Neural progenitor cell (in vitro differentiated cells): ENCODE measurements at regions not wholly inside any gene's neighbourhood (a gene's known extent, or its start where the extent isn't known, plus 50 kb on each side); places are given as distances from the start of the nearest gene placed in this dataset.

Experiments
- DNase-seq: peaks from one replicate; pipeline ENCODE4 v3.0.0-alpha.2; 2016; ENCODE audit warnings: low spot score
- H2AFZ ChIP-seq: fragments of 200-600 bp; sonication (generic); replicated peaks from 2 replicates; pipeline ENCODE4 v1.6.1; 2016; ENCODE audit warnings: antibody characterized with exemption
- H3F3A ChIP-seq: fragments of 200-600 bp; sonication (generic); 2 replicates; pipeline ENCODE4 v1.6.1; 2016; ENCODE audit warnings: antibody characterized with exemption, low read depth
- H3K27ac ChIP-seq: fragments of 200-600 bp; sonication (generic); 2 replicates; pipeline ENCODE4 v1.5.1; 2016; ENCODE audit warnings: mild to moderate bottlenecking
- H3K27me3 ChIP-seq: fragments of 200-600 bp; sonication (generic); 2 replicates; pipeline ENCODE4 v1.6.1; 2016; ENCODE audit warnings: mild to moderate bottlenecking, moderate library complexity
- H3K36me3 ChIP-seq: fragments of 200-600 bp; sonication (generic); 2 replicates; pipeline ENCODE4 v1.5.1; 2016
- H3K4me1 ChIP-seq: fragments of 200-600 bp; sonication (generic); 2 replicates; pipeline ENCODE4 v1.6.1; 2016; ENCODE audit warnings: mixed run types
- H3K4me2 ChIP-seq: fragments of 200-600 bp; sonication (generic); 2 replicates; pipeline ENCODE4 v1.6.1; 2016
- H3K4me3 ChIP-seq: fragments of 200-600 bp; sonication (generic); 2 replicates; pipeline ENCODE4 v1.5.1; 2016
- H3K79me2 ChIP-seq: fragments of 200-600 bp; sonication (generic); 2 replicates; pipeline ENCODE4 v1.6.1; 2016; ENCODE audit warnings: low read depth
- H3K9ac ChIP-seq: fragments of 200-600 bp; sonication (generic); 2 replicates; pipeline ENCODE4 v1.6.1; 2016
- H3K9me3 ChIP-seq: fragments of 200-600 bp; sonication (generic); 2 replicates; pipeline ENCODE4 v1.5.1; 2016; ENCODE audit warnings: low read depth
- H4K20me1 ChIP-seq: fragments of 200-600 bp; sonication (generic); 2 replicates; pipeline ENCODE4 v1.6.1; 2016; ENCODE audit warnings: low read depth
- H3K27ac Mint-ChIP-seq: 3 replicates; pipeline ENCODE4 v1.8.0; 2021; ENCODE audit warnings: mixed read lengths
- H3K27me3 Mint-ChIP-seq: 2 replicates; pipeline ENCODE4 v1.8.0; 2022; ENCODE audit warnings: low read depth, mild to moderate bottlenecking, inconsistent platforms, moderate library complexity, mixed read lengths; ENCODE audit not compliant: insufficient read depth
- H3K36me3 Mint-ChIP-seq: 3 replicates; pipeline ENCODE4 v1.8.0; 2021; ENCODE audit warnings: mixed read lengths
- H3K4me1 Mint-ChIP-seq: 3 replicates; pipeline ENCODE4 v1.8.0; 2021; ENCODE audit warnings: mixed read lengths
- H3K4me3 Mint-ChIP-seq: 3 replicates; pipeline ENCODE4 v1.8.0; 2021; ENCODE audit warnings: mild to moderate bottlenecking, moderate library complexity, mixed read lengths
- H3K9me3 Mint-ChIP-seq: 3 replicates; pipeline ENCODE4 v1.8.0; 2020; ENCODE audit warnings: mixed read lengths
- EZH2 ChIP-seq: fragments of 200-600 bp; sonication (generic); IDR thresholded peaks from 2 replicates; pipeline ENCODE4 v1.6.1; 2017; ENCODE audit warnings: antibody characterized with exemption, mild to moderate bottlenecking, moderate library complexity
- EZH2phosphoT487 ChIP-seq: fragments of 200-600 bp; sonication (generic); IDR thresholded peaks from 2 replicates; pipeline ENCODE4 v1.6.1; 2017; ENCODE audit warnings: antibody characterized with exemption
- TF ChIP-seq, protein P1 (sequence below): fragments of 200-600 bp; sonication (generic); IDR thresholded peaks from 2 replicates; pipeline ENCODE4 v1.5.1; 2017; ENCODE audit warnings: antibody characterized with exemption, mild to moderate bottlenecking

DNA sequence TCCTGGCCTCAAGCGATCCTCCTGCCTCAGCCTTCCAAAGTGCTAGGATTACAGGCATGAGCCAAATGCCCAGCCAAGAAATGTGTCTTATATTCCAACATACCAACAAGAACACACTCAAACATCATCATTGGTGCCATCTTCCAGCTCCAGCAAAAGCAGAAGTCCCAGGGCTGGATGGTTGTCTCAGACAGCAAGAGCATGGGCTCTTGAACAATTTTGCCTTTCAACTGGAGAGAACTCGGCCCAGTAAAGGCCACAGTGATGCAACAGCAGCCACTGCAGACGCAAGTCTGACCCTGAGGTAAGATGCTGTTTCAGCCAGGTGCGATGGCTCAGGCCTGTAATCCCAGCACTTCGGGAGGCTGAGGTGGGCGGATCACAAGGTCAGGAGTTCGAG lies 52.8 kb upstream of the NFE2L3 start:
- no peak for DNase-seq
- H3K79me2 ChIP-seq = no peaks in the 10 kb centered on the region
- H3K9me3 ChIP-seq = no peaks in the 10 kb centered on the region
- no peak overlapping the region for H2AFZ ChIP-seq
- Mint-ChIP-seq H3K9me3 (no peaks in the 10 kb centered on the region), H3K27me3 (peaks cover 12% of the 10 kb centered on the region), H3K27ac (peak overlapping the region; percentile 86), H3K4me3 (no peak overlapping the region), H3K4me1 (peaks cover 31% of the 10 kb centered on the region), H3K36me3 (no peaks in the 10 kb centered on the region)
- H3K4me1 ChIP-seq = peaks cover 24% of the 10 kb centered on the region
- no peaks in the 10 kb centered on the region for H4K20me1 ChIP-seq
- H3K9ac ChIP-seq = no peak overlapping the region
- no peak overlapping the region for H3K4me3 ChIP-seq
- no peak overlapping the region for H3K27ac ChIP-seq
- H3K27me3 ChIP-seq = no peaks in the 10 kb centered on the region
- no peak for TF ChIP-seq EZH2phosphoT487
- no peak for TF ChIP-seq EZH2
- TF ChIP-seq, protein P1, sequence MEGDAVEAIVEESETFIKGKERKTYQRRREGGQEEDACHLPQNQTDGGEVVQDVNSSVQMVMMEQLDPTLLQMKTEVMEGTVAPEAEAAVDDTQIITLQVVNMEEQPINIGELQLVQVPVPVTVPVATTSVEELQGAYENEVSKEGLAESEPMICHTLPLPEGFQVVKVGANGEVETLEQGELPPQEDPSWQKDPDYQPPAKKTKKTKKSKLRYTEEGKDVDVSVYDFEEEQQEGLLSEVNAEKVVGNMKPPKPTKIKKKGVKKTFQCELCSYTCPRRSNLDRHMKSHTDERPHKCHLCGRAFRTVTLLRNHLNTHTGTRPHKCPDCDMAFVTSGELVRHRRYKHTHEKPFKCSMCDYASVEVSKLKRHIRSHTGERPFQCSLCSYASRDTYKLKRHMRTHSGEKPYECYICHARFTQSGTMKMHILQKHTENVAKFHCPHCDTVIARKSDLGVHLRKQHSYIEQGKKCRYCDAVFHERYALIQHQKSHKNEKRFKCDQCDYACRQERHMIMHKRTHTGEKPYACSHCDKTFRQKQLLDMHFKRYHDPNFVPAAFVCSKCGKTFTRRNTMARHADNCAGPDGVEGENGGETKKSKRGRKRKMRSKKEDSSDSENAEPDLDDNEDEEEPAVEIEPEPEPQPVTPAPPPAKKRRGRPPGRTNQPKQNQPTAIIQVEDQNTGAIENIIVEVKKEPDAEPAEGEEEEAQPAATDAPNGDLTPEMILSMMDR = no peak
- no peaks in the 10 kb centered on the region for H3K36me3 ChIP-seq
- H3K4me2 ChIP-seq = no peak overlapping the region
- peaks cover 39% of the 10 kb centered on the region for H3F3A ChIP-seq

DNA sequence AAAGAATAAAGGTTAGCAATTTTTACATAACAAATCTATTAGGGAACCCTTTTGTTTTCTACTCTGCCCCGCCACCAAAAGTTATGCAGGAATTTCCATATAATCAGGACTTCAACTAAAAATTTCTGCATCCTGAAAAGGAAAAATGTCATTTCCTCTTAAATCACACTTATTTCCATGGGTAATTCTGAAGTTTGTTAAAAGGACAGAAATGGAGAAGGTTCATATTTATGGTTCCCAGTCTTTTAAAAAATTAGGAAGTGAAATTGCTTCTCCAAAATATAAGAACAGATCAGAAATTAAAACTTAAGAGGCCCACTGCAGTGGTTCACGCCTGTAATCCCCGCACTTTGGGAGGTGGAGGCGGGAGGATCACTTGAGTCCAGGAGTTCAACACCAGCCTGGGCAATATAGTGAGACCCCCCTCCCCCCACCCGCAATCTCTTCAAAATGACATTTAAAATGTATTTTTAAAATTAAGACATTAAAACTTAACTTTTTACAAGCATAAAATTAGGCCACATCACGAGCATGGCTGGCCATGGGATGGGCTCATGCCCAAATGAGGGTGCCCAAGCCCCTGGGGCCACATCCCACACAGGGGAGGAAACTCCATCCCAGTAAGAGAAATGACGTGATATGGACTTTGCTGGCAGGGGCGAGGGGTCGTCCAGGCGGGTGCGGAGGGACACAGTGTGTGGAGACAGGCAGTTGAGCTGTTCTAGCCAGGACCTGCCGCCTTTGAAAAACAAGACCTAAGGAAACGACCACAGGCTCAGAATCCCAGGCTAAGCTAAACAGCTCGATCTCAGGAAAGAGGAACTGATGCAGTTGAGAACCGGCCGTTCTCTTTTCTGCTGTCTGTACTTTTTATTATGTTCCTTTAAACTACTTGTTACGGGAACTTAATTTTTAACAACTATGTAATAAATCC lies 51.3 kb upstream of the NFE2L3 start:
- Histone ChIP-seq H3K4me3 (peak overlapping the region; percentile 32), H2AFZ (peak overlapping the region; percentile 32), H3K9me3 (no peaks in the 10 kb centered on the region), H3K36me3 (no peaks in the 10 kb centered on the region), H4K20me1 (no peaks in the 10 kb centered on the region), H3K4me2 (peak overlapping the region; percentile 69), H3K27ac (peak overlapping the region; percentile 84), H3F3A (peaks cover 39% of the 10 kb centered on the region), H3K27me3 (no peaks in the 10 kb centered on the region), H3K79me2 (no peaks in the 10 kb centered on the region), H3K9ac (no peak overlapping the region), H3K4me1 (peaks cover 26% of the 10 kb centered on the region)
- H3K9me3 Mint-ChIP-seq = no peaks in the 10 kb centered on the region
- peaks cover 1% of the 10 kb centered on the region for H3K36me3 Mint-ChIP-seq
- peak overlapping the region; percentile 99 for H3K27ac Mint-ChIP-seq
- H3K4me3 Mint-ChIP-seq = peak overlapping the region; percentile 79
- peaks cover 11% of the 10 kb centered on the region for H3K27me3 Mint-ChIP-seq
- peaks cover 32% of the 10 kb centered on the region for H3K4me1 Mint-ChIP-seq
- peak; percentile 42 for DNase-seq
- TF ChIP-seq, protein P1 = no peak
- TF ChIP-seq EZH2phosphoT487 (no peak), EZH2 (no peak)

DNA sequence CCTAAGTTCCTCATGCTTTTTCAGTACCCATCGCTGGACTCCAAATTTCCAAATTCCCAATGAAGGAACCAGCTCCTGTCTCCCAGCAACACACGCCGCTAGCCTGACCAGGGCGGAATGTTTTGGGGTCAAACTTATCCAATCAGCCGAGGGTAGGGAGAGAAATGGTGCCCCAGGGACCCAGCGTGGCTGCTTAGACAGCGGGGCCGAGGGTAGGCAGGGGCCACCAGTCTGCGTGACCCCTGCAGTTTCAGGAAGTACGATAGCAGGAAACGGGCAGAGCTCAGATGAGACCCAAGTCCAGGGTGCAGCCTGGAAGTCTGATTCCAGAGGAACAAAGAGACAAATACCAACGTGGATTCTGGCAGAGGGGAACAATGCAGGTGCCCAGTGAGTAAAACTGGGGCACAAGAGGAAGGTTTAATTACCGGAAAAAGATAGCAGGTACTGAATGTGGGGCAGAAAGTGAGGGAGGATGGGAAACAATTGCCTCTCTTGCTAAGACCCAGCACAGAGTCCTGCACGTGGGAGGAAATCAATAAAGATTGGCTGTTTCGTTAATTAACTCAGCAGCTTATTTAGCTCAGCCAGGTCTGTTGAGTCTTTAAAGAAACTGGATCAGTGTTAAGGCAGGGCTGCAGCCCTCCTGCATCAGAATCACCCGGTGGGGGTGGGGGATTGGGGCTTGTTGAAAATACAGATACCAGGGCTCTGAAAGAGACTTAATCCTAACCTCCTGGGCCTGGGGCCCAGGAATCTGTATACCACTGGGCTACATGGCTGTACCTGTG lies 50.4 kb upstream of the NFE2L3 start:
- Histone ChIP-seq H2AFZ (peak overlapping the region; percentile 32), H3K4me3 (peak overlapping the region; percentile 32), H3K4me1 (peaks cover 26% of the 10 kb centered on the region), H3K79me2 (no peaks in the 10 kb centered on the region), H3K27me3 (no peaks in the 10 kb centered on the region), H3K9me3 (no peaks in the 10 kb centered on the region), H3K27ac (peak overlapping the region; percentile 84), H3K9ac (no peak overlapping the region), H4K20me1 (no peaks in the 10 kb centered on the region), H3F3A (peaks cover 39% of the 10 kb centered on the region), H3K4me2 (peak overlapping the region; percentile 69), H3K36me3 (no peaks in the 10 kb centered on the region)
- peak overlapping the region; percentile 79 for H3K4me3 Mint-ChIP-seq
- no peaks in the 10 kb centered on the region for H3K9me3 Mint-ChIP-seq
- H3K27me3 Mint-ChIP-seq = peaks cover 7% of the 10 kb centered on the region
- H3K36me3 Mint-ChIP-seq = peaks cover 1% of the 10 kb centered on the region
- peak; percentile 86 for DNase-seq
- peak overlapping the region; percentile 99 for H3K27ac Mint-ChIP-seq
- H3K4me1 Mint-ChIP-seq = peaks cover 30% of the 10 kb centered on the region
- TF ChIP-seq, protein P1 = no peak
- TF ChIP-seq EZH2 = no peak
- peak; percentile 78 for TF ChIP-seq EZH2phosphoT487
